ENCODE measurements at regions not wholly inside any gene's neighbourhood (a gene's known extent, or its start where the extent isn't known, plus 50 kb on each side); places are given as distances from the start of the nearest gene placed in this dataset.

- TF ChIP-seq CEBPZ (IDR thresholded peaks at IDR 0.05; ENCODE audit: low read length) (no peak), NCOR1 (IDR thresholded peaks at IDR 0.05; ENCODE audit: borderline replicate concordance, low read length) (no peak), ZNF83 (CRISPR knock-in tag; IDR thresholded peaks at IDR 0.05; ENCODE audit: borderline replicate concordance) (no peak), ZBTB7B (CRISPR knock-in tag; IDR thresholded peaks at IDR 0.05) (no peak)
These were observed 270.0 kb upstream of the JAG1 start (continued) for GRCh38 chr20:10943686-10944265.

- WGBS (ENCODE audit: low lambda C conversion rate): 12% methylated on average over 2 of the region's 2 CpGs
- no peak overlapping the region for H2AFZ ChIP-seq (ENCODE audit: low read length)
- no peak overlapping the region for H3K9ac ChIP-seq (ENCODE audit: insufficient read depth, low read depth, low read length)
- ChIA-PET CTCF (ENCODE audit: low intra/inter-chr PET ratio, low total read pairs) (no interaction called here), POLR2A (no interaction called here)
- H3K27me3 ChIP-seq (ENCODE audit: control insufficient read depth in 1 of 2, insufficient read depth in 2 of 2, low read length in 2 of 2): no peaks in the 10 kb centered on the region
- no peaks in the 10 kb centered on the region for H3K79me2 ChIP-seq (ENCODE audit: insufficient read depth, low read length)
- H3K4me2 ChIP-seq (ENCODE audit: low read depth, low read length): no peak overlapping the region
- no TSS peak for BruUV-seq (replicated peaks)
- H3K9me3 ChIP-seq (ENCODE audit: low read length): no peaks in the 10 kb centered on the region
- no peak overlapping the region for H3K4me3 ChIP-seq (replicated peaks in 1 of 3; ENCODE audit: insufficient read depth in 1 of 3, low read depth in 2 of 3, low read length in 3 of 3)
- no peaks in the 10 kb centered on the region for H3K36me3 ChIP-seq (replicated peaks in 1 of 2; ENCODE audit: control insufficient read depth in 1 of 2, insufficient read depth in 2 of 2, low read length in 2 of 2)
- H4K20me1 ChIP-seq (ENCODE audit: insufficient read depth, low read length): no peaks in the 10 kb centered on the region
- H3K27ac ChIP-seq (ENCODE audit: extremely low read length, insufficient read depth, low read length): no peak overlapping the region
- DNase-seq (ENCODE audit: low spot score) (no peak), FAIRE-seq (no peak), ATAC-seq (no peak)
- intact Hi-C loops (cut with micrococcal nuclease; ENCODE audit: unreplicated experiment) (loop anchor here (10.0 kb wide), 1 partner anchor 392 kb away; no protein-coding TSS in a partner anchor), in situ Hi-C loops (cut with HindIII; ENCODE audit: extremely low pct_ligation_motif_present, low pct_unique_long_range_greater_than_20kb) (no loop called here)
- H3K4me1 ChIP-seq (ENCODE audit: insufficient read depth, low read length): peaks cover 27% of the 10 kb centered on the region
- TF ChIP-seq HNRNPK (IDR thresholded peaks at IDR 0.05; ENCODE audit: low read depth, low read length, poor library complexity, severe bottlenecking) (peak; percentile 96), PCBP2 (optimal IDR thresholded peaks at IDR 0.05; ENCODE audit: low read depth, low read length, poor library complexity, severe bottlenecking) (peak; percentile 20), ZBTB7A (CRISPR knock-in tag; IDR thresholded peaks at IDR 0.05) (no peak), PCBP1 (IDR thresholded peaks at IDR 0.05; ENCODE audit: borderline replicate concordance, low read depth, low read length) (0 out of 2 replicates have a peak, but pooled peaks have one; percentile 48)
These were observed 272.5 kb upstream of the JAG1 start for GRCh38 chr20:10946124-10946880.
